SK-N-MC (cell line): ENCODE measurements at regions not wholly inside any gene's neighbourhood (a gene's known extent, or its start where the extent isn't known, plus 50 kb on each side); places are given as distances from the start of the nearest gene placed in this dataset.

Experiments used
- DNase-seq: peaks from one replicate; pipeline ENCODE4 v3.0.0-alpha.2; 2011; ENCODE audit warnings: low read depth, low spot score
- H3K27ac ChIP-seq: fragments of 200-600 bp; sonication (generic); 2 replicates; pipeline ENCODE4 v1.5.1; 2016; ENCODE audit warnings: mixed run types
- H3K36me3 ChIP-seq: fragments of 200-600 bp; sonication (generic); 2 replicates; pipeline ENCODE4 v1.6.1; 2017; ENCODE audit warnings: antibody characterized with exemption, low read length, mixed read lengths; ENCODE audit not compliant: insufficient read depth
- H3K4me3 ChIP-seq: fragments of 200-600 bp; sonication (generic); 2 replicates; pipeline ENCODE4 v1.5.1; 2016
- H3K9ac ChIP-seq: fragments of 200-600 bp; sonication (generic); 2 replicates; pipeline ENCODE4 v1.8.0; 2017; ENCODE audit warnings: mixed run types, mixed read lengths; ENCODE audit not compliant: insufficient read length
- H3K9me3 ChIP-seq: fragments of 200-600 bp; sonication (generic); 2 replicates; pipeline ENCODE4 v1.6.1; 2017; ENCODE audit warnings: low read depth, mild to moderate bottlenecking, antibody characterized with exemption, low read length, moderate library complexity, mixed read lengths
- EZH2 ChIP-seq: fragments of 200-600 bp; sonication (generic); IDR thresholded peaks from one replicate; pipeline ENCODE4 v1.6.1; 2017; ENCODE audit warnings: antibody characterized with exemption
- FOXP2 ChIP-seq: optimal IDR thresholded peaks from 2 replicates; pipeline ENCODE3; 2011; ENCODE audit warnings: mild to moderate bottlenecking, moderate library complexity; ENCODE audit not compliant: insufficient read depth; ENCODE audit errors: extremely low read length, control extremely low read depth
- POLR2AphosphoS5 ChIP-seq: IDR thresholded peaks from 2 replicates; pipeline ENCODE4 v1.6.1; 2012; ENCODE audit warnings: mild to moderate bottlenecking, low read depth, low read length, borderline replicate concordance

GRCh38 chr1:194309697-194310096, 1123.3 kb upstream of the B3GALT2 start:
- H3K4me3 ChIP-seq: no peak overlapping the region
- no peaks in the 10 kb centered on the region for H3K9me3 ChIP-seq
- TF ChIP-seq EZH2 (no peak), FOXP2 (no peak), POLR2AphosphoS5 (no peak)
- no peak for DNase-seq
- H3K27ac ChIP-seq: no peak overlapping the region
- H3K36me3 ChIP-seq: no peaks in the 10 kb centered on the region
- no peak overlapping the region for H3K9ac ChIP-seq

- Histone ChIP-seq H3K4me3 (no peak overlapping the region), H3K36me3 (no peaks in the 10 kb centered on the region), H3K27ac (no peak overlapping the region), H3K9ac (no peak overlapping the region), H3K9me3 (no peaks in the 10 kb centered on the region)
- no peak for TF ChIP-seq POLR2AphosphoS5
- TF ChIP-seq EZH2: no peak
- TF ChIP-seq FOXP2: no peak
- DNase-seq: no peak
Measured at GRCh38 chr1:194309269-194309668, 1122.9 kb upstream of the B3GALT2 start.

GRCh38 chr1:194300776-194301175, 1114.4 kb upstream of the B3GALT2 start:
- Histone ChIP-seq H3K9ac (no peak overlapping the region), H3K4me3 (no peak overlapping the region), H3K9me3 (no peaks in the 10 kb centered on the region), H3K27ac (no peak overlapping the region), H3K36me3 (no peaks in the 10 kb centered on the region)
- no peak for DNase-seq
- no peak for TF ChIP-seq EZH2
- TF ChIP-seq POLR2AphosphoS5: no peak
- no peak for TF ChIP-seq FOXP2

GRCh38 chr1:194300340-194300739, 1113.9 kb upstream of the B3GALT2 start:
- H3K9ac ChIP-seq: no peak overlapping the region
- no peaks in the 10 kb centered on the region for H3K9me3 ChIP-seq
- TF ChIP-seq FOXP2: no peak
- no peak for TF ChIP-seq EZH2
- TF ChIP-seq POLR2AphosphoS5: no peak
- H3K27ac ChIP-seq: no peak overlapping the region
- no peaks in the 10 kb centered on the region for H3K36me3 ChIP-seq
- DNase-seq: no peak
- no peak overlapping the region for H3K4me3 ChIP-seq

- no peak overlapping the region for H3K9ac ChIP-seq
- H3K27ac ChIP-seq: no peak overlapping the region
- no peak overlapping the region for H3K4me3 ChIP-seq
- H3K36me3 ChIP-seq: no peaks in the 10 kb centered on the region
- H3K9me3 ChIP-seq: no peaks in the 10 kb centered on the region
- TF ChIP-seq POLR2AphosphoS5: no peak
- TF ChIP-seq EZH2: no peak
- TF ChIP-seq FOXP2: no peak
- DNase-seq: no peak
Measured at GRCh38 chr1:194298007-194298598, 1111.7 kb upstream of the B3GALT2 start.

- Histone ChIP-seq H3K4me3 (no peak overlapping the region), H3K27ac (no peak overlapping the region), H3K36me3 (no peaks in the 10 kb centered on the region), H3K9ac (no peak overlapping the region), H3K9me3 (no peaks in the 10 kb centered on the region)
- TF ChIP-seq EZH2 (no peak), FOXP2 (no peak), POLR2AphosphoS5 (no peak)
- no peak for DNase-seq
Measured at GRCh38 chr1:194297094-194297493, 1110.7 kb upstream of the B3GALT2 start.

- no peaks in the 10 kb centered on the region for H3K9me3 ChIP-seq
- H3K9ac ChIP-seq: no peak overlapping the region
- no peak overlapping the region for H3K4me3 ChIP-seq
- no peaks in the 10 kb centered on the region for H3K36me3 ChIP-seq
- TF ChIP-seq EZH2: no peak
- no peak for TF ChIP-seq POLR2AphosphoS5
- TF ChIP-seq FOXP2: no peak
- H3K27ac ChIP-seq: no peak overlapping the region
- DNase-seq: no peak
Measured at GRCh38 chr1:194296201-194296600, 1109.8 kb upstream of the B3GALT2 start.

GRCh38 chr1:194295685-194296084, 1109.3 kb upstream of the B3GALT2 start:
- no peak overlapping the region for H3K4me3 ChIP-seq
- H3K9ac ChIP-seq: no peak overlapping the region
- H3K9me3 ChIP-seq: no peaks in the 10 kb centered on the region
- TF ChIP-seq POLR2AphosphoS5: no peak
- no peak for TF ChIP-seq EZH2
- TF ChIP-seq FOXP2: no peak
- no peak overlapping the region for H3K27ac ChIP-seq
- H3K36me3 ChIP-seq: no peaks in the 10 kb centered on the region
- no peak for DNase-seq

- Histone ChIP-seq H3K27ac (no peak overlapping the region), H3K36me3 (no peaks in the 10 kb centered on the region), H3K9ac (no peak overlapping the region), H3K4me3 (no peak overlapping the region), H3K9me3 (no peaks in the 10 kb centered on the region)
- DNase-seq: no peak
- no peak for TF ChIP-seq POLR2AphosphoS5
Measured at GRCh38 chr1:194293851-194294405, 1107.5 kb upstream of the B3GALT2 start.
